ENCODE measurements at regions not wholly inside any gene's neighbourhood (a gene's known extent, or its start where the extent isn't known, plus 50 kb on each side); places are given as distances from the start of the nearest gene placed in this dataset.

DNA sequence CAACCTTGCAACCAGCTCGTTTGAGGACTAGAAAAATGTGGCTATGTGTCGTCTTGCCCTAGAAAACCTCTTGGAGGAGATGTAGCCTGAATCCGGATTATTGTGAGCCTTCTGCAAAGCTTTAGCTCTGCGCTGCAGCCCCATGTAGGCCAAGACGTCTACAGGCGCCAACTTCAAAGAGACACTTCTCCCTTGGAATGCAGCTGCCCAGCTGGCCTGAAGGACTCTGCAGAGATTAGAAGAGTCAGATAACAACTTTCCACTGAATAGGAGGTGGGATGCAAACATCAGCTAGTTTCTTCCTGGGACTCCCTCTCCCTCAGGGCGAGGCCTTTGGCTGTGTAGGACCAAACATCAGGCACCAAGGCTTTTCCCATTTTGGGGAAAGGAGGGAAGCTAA lies 356.5 kb upstream of the IL12A start:
- TF ChIP-seq, protein P1, sequence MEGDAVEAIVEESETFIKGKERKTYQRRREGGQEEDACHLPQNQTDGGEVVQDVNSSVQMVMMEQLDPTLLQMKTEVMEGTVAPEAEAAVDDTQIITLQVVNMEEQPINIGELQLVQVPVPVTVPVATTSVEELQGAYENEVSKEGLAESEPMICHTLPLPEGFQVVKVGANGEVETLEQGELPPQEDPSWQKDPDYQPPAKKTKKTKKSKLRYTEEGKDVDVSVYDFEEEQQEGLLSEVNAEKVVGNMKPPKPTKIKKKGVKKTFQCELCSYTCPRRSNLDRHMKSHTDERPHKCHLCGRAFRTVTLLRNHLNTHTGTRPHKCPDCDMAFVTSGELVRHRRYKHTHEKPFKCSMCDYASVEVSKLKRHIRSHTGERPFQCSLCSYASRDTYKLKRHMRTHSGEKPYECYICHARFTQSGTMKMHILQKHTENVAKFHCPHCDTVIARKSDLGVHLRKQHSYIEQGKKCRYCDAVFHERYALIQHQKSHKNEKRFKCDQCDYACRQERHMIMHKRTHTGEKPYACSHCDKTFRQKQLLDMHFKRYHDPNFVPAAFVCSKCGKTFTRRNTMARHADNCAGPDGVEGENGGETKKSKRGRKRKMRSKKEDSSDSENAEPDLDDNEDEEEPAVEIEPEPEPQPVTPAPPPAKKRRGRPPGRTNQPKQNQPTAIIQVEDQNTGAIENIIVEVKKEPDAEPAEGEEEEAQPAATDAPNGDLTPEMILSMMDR (IDR thresholded peaks at IDR 0.05), result no peak
- Histone ChIP-seq H2AFZ (no peak overlapping the region), H3K4me2 (ENCODE audit: low read length) (no peak overlapping the region), H3K9me3 (ENCODE audit: control insufficient read depth, low read length) (no peaks in the 10 kb centered on the region), H3K4me1 (no peaks in the 10 kb centered on the region), H3K36me3 (ENCODE audit: control insufficient read depth, insufficient read depth, low read length) (no peaks in the 10 kb centered on the region), H3K79me2 (no peaks in the 10 kb centered on the region), H3K9ac (no peak overlapping the region), H3K4me3 (ENCODE audit: low read depth, low read length) (no peak overlapping the region), H3K27me3 (ENCODE audit: control insufficient read depth, insufficient read depth, low read length) (no peaks in the 10 kb centered on the region), H3K27ac (no peak overlapping the region)

GRCh38 chr3:159632851-159633250 lies 355.8 kb upstream of the IL12A start:
- Histone ChIP-seq H3K9me3 (ENCODE audit: control insufficient read depth, low read length) (no peaks in the 10 kb centered on the region), H3K36me3 (ENCODE audit: control insufficient read depth, insufficient read depth, low read length) (no peaks in the 10 kb centered on the region), H3K27ac (no peak overlapping the region), H3K9ac (no peak overlapping the region), H3K4me3 (ENCODE audit: low read depth, low read length) (no peak overlapping the region), H2AFZ (no peak overlapping the region), H3K4me2 (ENCODE audit: low read length) (no peak overlapping the region), H3K4me1 (no peaks in the 10 kb centered on the region), H3K27me3 (ENCODE audit: control insufficient read depth, insufficient read depth, low read length) (no peaks in the 10 kb centered on the region), H3K79me2 (no peaks in the 10 kb centered on the region)
- TF ChIP-seq, protein P1 (IDR thresholded peaks at IDR 0.05), result no peak

GRCh38 chr3:159634483-159634882 lies 354.2 kb upstream of the IL12A start:
- no peak overlapping the region for H3K27ac ChIP-seq
- no peak overlapping the region for H3K9ac ChIP-seq

GRCh38 chr3:159635047-159635641 lies 353.5 kb upstream of the IL12A start:
- Histone ChIP-seq H3K36me3 (ENCODE audit: control insufficient read depth, insufficient read depth, low read length) (no peaks in the 10 kb centered on the region), H3K4me1 (no peaks in the 10 kb centered on the region), H3K4me2 (ENCODE audit: low read length) (no peak overlapping the region), H3K79me2 (no peaks in the 10 kb centered on the region), H3K9ac (no peak overlapping the region), H3K27me3 (ENCODE audit: control insufficient read depth, insufficient read depth, low read length) (no peaks in the 10 kb centered on the region), H3K4me3 (ENCODE audit: low read depth, low read length) (no peak overlapping the region), H2AFZ (no peak overlapping the region), H3K9me3 (ENCODE audit: control insufficient read depth, low read length) (no peaks in the 10 kb centered on the region), H3K27ac (no peak overlapping the region)
- TF ChIP-seq, protein P1 (IDR thresholded peaks at IDR 0.05), result no peak

More at GRCh38 chr3:159634483-159634882, 354.2 kb upstream of the IL12A start:
- Histone ChIP-seq H2AFZ (no peak overlapping the region), H3K27me3 (ENCODE audit: control insufficient read depth, insufficient read depth, low read length) (no peaks in the 10 kb centered on the region), H3K9me3 (ENCODE audit: control insufficient read depth, low read length) (no peaks in the 10 kb centered on the region), H3K4me3 (ENCODE audit: low read depth, low read length) (no peak overlapping the region), H3K4me1 (no peaks in the 10 kb centered on the region), H3K4me2 (ENCODE audit: low read length) (no peak overlapping the region), H3K79me2 (no peaks in the 10 kb centered on the region), H3K36me3 (ENCODE audit: control insufficient read depth, insufficient read depth, low read length) (no peaks in the 10 kb centered on the region)
- TF ChIP-seq, protein P1 (IDR thresholded peaks at IDR 0.05), result no peak

GRCh38 chr3:159637883-159638542 lies 350.6 kb upstream of the IL12A start:
- Histone ChIP-seq H3K36me3 (ENCODE audit: control insufficient read depth, insufficient read depth, low read length) (no peaks in the 10 kb centered on the region), H3K9ac (no peak overlapping the region), H3K4me3 (ENCODE audit: low read depth, low read length) (no peak overlapping the region), H3K27me3 (ENCODE audit: control insufficient read depth, insufficient read depth, low read length) (no peaks in the 10 kb centered on the region), H3K4me1 (no peaks in the 10 kb centered on the region), H3K4me2 (ENCODE audit: low read length) (no peak overlapping the region), H3K9me3 (ENCODE audit: control insufficient read depth, low read length) (no peaks in the 10 kb centered on the region), H3K79me2 (no peaks in the 10 kb centered on the region), H2AFZ (no peak overlapping the region), H3K27ac (no peak overlapping the region)
- TF ChIP-seq, protein P1 (IDR thresholded peaks at IDR 0.05), result no peak

Measured in parathyroid adenoma (tissue), 2 donors.